WTC11 (cell line): ENCODE measurements at regions not wholly inside any gene's neighbourhood (a gene's known extent, or its start where the extent isn't known, plus 50 kb on each side); places are given as distances from the start of the nearest gene placed in this dataset.
"Not testable (repeated sequence)": the region's sequence is repeated elsewhere in the genome, so short reads cannot be mapped to it uniquely, and the experiment has no call there.

ENCODE experiments used
- ATAC-seq: fragments of 200-7000 bp; cut with Tn5 transposase; 2 replicates; pipeline ENCODE4 v1.10.0; 2021; ENCODE audit warnings: mild to moderate bottlenecking, moderate library complexity
- CTCF ChIA-PET: fragments of 300-600 bp; sonication (Branson Sonifier 250); formaldehyde crosslinking; loops from one replicate; lab custom pipeline; 2021; ENCODE audit warnings: antibody characterized with exemption; lab: Charles Lee
- POLR2A ChIA-PET: fragments of 350-600 bp; sonication (Branson Sonifier 250); formaldehyde crosslinking; loops from one replicate; lab custom pipeline; 2021; ENCODE audit warnings: antibody characterized with exemption; lab: Charles Lee
- DNase-seq: peaks from one replicate; pipeline ENCODE4 v3.0.0; 2021; ENCODE audit warnings: low spot score
- H3K27ac Mint-ChIP-seq: 2 replicates; pipeline ENCODE4 v1.8.0; 2021; ENCODE audit warnings: mixed read lengths
- H3K27me3 Mint-ChIP-seq: 2 replicates; pipeline ENCODE4 v1.8.0; 2021; ENCODE audit warnings: low read depth, mild to moderate bottlenecking, moderate library complexity, mixed read lengths
- H3K36me3 Mint-ChIP-seq: 2 replicates; pipeline ENCODE4 v1.8.0; 2021; ENCODE audit warnings: mixed read lengths
- H3K4me1 Mint-ChIP-seq: 2 replicates; pipeline ENCODE4 v1.8.0; 2022; ENCODE audit warnings: mixed read lengths
- H3K4me3 Mint-ChIP-seq: 2 replicates; pipeline ENCODE4 v1.8.0; 2021; ENCODE audit warnings: mild to moderate bottlenecking, moderate library complexity, mixed read lengths
- H3K9me3 Mint-ChIP-seq: 2 replicates; pipeline ENCODE4 v1.8.0; 2021; ENCODE audit warnings: mixed read lengths
- JAZF1 ChIP-seq: fragments of 250-450 bp; sonication (Bioruptor Pico); IDR thresholded peaks from 2 replicates; pipeline ENCODE4 v1.9.0; 2021; ENCODE audit warnings: moderate library complexity, mild to moderate bottlenecking, inconsistent platforms
- ZNF138 ChIP-seq: sonication (generic); formaldehyde crosslinking; conservative IDR thresholded peaks from 2 replicates; pipeline ENCODE4 v1.8.1; 2022; ENCODE audit warnings: mild to moderate bottlenecking, moderate library complexity, missing genetic modification reagents
- ZNF317 ChIP-seq: sonication (generic); formaldehyde crosslinking; IDR thresholded peaks from 2 replicates; pipeline ENCODE4 v1.8.1; 2023; ENCODE audit warnings: low read depth, mild to moderate bottlenecking, moderate library complexity, missing genetic modification reagents, borderline replicate concordance
- TF ChIP-seq, protein P1 (sequence below): sonication (generic); formaldehyde crosslinking; IDR thresholded peaks from 2 replicates; pipeline ENCODE4 v1.8.1; 2023; ENCODE audit warnings: mild to moderate bottlenecking, missing genetic modification reagents
- TF ChIP-seq, protein P2 (sequence below): sonication (generic); formaldehyde crosslinking; IDR thresholded peaks from 2 replicates; pipeline ENCODE4 v1.8.1; 2022; ENCODE audit warnings: low read depth, missing genetic modification reagents, borderline replicate concordance
- TF ChIP-seq, protein P3 (sequence below): sonication (generic); formaldehyde crosslinking; IDR thresholded peaks from 2 replicates; pipeline ENCODE4 v1.8.0; 2023; ENCODE audit warnings: missing genetic modification reagents
- TF ChIP-seq, protein P4 (sequence below): fragments of 250-450 bp; sonication (Bioruptor Pico); IDR thresholded peaks from 2 replicates; pipeline ENCODE4 v1.9.0; 2021; ENCODE audit warnings: mild to moderate bottlenecking
- TF ChIP-seq, protein P5 (sequence below): sonication (generic); formaldehyde crosslinking; IDR thresholded peaks from 2 replicates; pipeline ENCODE4 v1.8.1; 2022; ENCODE audit warnings: mild to moderate bottlenecking, moderate library complexity, missing genetic modification reagents
- TF ChIP-seq, protein P6 (sequence below): sonication (generic); formaldehyde crosslinking; IDR thresholded peaks from 2 replicates; pipeline ENCODE4 v1.8.1; 2022; ENCODE audit warnings: missing genetic modification reagents, borderline replicate concordance
- TF ChIP-seq, protein P7 (sequence below): fragments of 250-450 bp; sonication (Bioruptor Pico); conservative IDR thresholded peaks from 2 replicates; pipeline ENCODE4 v1.9.0; 2021; ENCODE audit warnings: mild to moderate bottlenecking
- TF ChIP-seq, protein P8 (sequence below): sonication (generic); formaldehyde crosslinking; IDR thresholded peaks from 2 replicates; pipeline ENCODE4 v1.8.0; 2022; ENCODE audit warnings: mild to moderate bottlenecking, missing genetic modification reagents
- TF ChIP-seq, protein P9 (sequence below): fragments of 250-450 bp; sonication (Bioruptor Pico); IDR thresholded peaks from 2 replicates; pipeline ENCODE4 v2.1.2; 2022; ENCODE audit warnings: mild to moderate bottlenecking, moderate library complexity
- TF ChIP-seq, protein P10 (sequence below): sonication (generic); formaldehyde crosslinking; IDR thresholded peaks from 2 replicates; pipeline ENCODE4 v1.8.1; 2023; ENCODE audit warnings: mild to moderate bottlenecking, missing genetic modification reagents, moderate library complexity

DNA sequence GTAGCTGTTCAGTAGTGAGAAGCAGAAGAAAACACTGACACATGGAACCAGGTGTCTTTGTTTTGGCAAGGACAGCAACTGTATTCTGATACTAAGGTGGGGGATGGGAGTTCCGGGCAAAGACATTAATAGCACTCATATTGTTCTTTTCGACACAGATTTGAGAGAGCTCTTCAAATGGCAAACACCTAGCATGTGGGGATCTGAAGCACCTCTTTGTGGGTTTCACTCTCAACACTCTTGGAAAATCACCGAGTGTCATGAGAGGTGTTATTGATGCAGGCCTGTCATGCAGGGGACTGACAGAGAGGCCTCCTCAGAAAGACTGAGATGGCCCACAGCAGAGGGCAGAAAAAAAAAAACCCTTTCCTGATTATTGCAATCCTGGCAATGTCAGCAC, 228.4 kb upstream of the VCX start (continued):
- TF ChIP-seq, protein P1, sequence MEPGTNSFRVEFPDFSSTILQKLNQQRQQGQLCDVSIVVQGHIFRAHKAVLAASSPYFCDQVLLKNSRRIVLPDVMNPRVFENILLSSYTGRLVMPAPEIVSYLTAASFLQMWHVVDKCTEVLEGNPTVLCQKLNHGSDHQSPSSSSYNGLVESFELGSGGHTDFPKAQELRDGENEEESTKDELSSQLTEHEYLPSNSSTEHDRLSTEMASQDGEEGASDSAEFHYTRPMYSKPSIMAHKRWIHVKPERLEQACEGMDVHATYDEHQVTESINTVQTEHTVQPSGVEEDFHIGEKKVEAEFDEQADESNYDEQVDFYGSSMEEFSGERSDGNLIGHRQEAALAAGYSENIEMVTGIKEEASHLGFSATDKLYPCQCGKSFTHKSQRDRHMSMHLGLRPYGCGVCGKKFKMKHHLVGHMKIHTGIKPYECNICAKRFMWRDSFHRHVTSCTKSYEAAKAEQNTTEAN, result no peak
- TF ChIP-seq JAZF1 (CRISPR knock-in tag) (no peak), ZNF317 (CRISPR knock-in tag) (no peak), ZNF138 (CRISPR knock-in tag) (no peak)
- TF ChIP-seq, protein P2, sequence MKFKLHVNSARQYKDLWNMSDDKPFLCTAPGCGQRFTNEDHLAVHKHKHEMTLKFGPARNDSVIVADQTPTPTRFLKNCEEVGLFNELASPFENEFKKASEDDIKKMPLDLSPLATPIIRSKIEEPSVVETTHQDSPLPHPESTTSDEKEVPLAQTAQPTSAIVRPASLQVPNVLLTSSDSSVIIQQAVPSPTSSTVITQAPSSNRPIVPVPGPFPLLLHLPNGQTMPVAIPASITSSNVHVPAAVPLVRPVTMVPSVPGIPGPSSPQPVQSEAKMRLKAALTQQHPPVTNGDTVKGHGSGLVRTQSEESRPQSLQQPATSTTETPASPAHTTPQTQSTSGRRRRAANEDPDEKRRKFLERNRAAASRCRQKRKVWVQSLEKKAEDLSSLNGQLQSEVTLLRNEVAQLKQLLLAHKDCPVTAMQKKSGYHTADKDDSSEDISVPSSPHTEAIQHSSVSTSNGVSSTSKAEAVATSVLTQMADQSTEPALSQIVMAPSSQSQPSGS (CRISPR knock-in tag), result no peak
- TF ChIP-seq, protein P3, sequence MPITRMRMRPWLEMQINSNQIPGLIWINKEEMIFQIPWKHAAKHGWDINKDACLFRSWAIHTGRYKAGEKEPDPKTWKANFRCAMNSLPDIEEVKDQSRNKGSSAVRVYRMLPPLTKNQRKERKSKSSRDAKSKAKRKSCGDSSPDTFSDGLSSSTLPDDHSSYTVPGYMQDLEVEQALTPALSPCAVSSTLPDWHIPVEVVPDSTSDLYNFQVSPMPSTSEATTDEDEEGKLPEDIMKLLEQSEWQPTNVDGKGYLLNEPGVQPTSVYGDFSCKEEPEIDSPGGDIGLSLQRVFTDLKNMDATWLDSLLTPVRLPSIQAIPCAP, result no peak
- TF ChIP-seq, protein P4, sequence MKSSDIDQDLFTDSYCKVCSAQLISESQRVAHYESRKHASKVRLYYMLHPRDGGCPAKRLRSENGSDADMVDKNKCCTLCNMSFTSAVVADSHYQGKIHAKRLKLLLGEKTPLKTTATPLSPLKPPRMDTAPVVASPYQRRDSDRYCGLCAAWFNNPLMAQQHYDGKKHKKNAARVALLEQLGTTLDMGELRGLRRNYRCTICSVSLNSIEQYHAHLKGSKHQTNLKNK, result no peak
- TF ChIP-seq, protein P5, sequence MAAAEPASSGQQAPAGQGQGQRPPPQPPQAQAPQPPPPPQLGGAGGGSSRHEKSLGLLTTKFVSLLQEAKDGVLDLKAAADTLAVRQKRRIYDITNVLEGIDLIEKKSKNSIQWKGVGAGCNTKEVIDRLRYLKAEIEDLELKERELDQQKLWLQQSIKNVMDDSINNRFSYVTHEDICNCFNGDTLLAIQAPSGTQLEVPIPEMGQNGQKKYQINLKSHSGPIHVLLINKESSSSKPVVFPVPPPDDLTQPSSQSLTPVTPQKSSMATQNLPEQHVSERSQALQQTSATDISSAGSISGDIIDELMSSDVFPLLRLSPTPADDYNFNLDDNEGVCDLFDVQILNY (CRISPR knock-in tag), result no peak
- TF ChIP-seq, protein P6, sequence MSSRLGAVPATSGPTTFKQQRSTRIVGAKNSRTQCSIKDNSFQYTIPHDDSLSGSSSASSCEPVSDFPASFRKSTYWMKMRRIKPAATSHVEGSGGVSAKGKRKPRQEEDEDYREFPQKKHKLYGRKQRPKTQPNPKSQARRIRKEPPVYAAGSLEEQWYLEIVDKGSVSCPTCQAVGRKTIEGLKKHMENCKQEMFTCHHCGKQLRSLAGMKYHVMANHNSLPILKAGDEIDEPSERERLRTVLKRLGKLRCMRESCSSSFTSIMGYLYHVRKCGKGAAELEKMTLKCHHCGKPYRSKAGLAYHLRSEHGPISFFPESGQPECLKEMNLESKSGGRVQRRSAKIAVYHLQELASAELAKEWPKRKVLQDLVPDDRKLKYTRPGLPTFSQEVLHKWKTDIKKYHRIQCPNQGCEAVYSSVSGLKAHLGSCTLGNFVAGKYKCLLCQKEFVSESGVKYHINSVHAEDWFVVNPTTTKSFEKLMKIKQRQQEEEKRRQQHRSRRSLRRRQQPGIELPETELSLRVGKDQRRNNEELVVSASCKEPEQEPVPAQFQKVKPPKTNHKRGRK (CRISPR knock-in tag), result no peak
- TF ChIP-seq, protein P7, sequence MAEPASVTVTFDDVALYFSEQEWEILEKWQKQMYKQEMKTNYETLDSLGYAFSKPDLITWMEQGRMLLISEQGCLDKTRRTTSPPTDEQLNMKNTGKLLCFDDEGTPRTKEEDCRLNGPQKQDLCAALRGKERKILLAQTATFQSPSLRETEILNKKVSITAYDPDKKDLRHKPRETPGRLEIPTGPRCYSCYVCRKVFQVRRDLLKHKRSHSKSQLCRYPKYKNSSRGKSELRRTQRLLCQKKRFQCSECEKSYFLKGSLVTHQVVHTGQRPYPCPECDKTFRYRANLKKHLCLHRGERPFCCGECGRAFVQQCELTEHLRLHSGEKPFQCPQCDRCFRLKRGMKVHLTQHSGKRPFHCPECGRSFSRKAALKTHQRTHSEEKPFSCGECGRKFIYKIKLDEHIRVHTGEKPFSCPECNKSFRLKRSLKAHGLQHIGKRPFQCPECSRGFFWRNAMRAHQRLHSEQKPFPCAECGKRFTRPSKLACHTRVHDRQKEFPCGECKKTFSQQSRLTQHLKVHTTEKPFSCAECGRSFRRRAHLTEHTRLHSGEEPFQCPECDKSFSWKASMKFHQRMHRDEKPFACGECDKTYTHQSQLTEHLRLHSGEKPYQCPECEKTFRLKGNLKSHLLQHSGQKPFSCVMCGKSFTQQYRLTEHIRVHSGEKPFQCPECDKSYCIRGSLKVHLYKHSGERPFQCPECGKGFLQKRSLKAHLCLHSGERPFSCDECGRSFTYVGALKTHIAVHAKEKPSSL (CRISPR knock-in tag), result no peak
- TF ChIP-seq, protein P8, sequence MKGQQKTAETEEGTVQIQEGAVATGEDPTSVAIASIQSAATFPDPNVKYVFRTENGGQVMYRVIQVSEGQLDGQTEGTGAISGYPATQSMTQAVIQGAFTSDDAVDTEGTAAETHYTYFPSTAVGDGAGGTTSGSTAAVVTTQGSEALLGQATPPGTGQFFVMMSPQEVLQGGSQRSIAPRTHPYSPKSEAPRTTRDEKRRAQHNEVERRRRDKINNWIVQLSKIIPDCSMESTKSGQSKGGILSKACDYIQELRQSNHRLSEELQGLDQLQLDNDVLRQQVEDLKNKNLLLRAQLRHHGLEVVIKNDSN, result no peak
- TF ChIP-seq, protein P9, sequence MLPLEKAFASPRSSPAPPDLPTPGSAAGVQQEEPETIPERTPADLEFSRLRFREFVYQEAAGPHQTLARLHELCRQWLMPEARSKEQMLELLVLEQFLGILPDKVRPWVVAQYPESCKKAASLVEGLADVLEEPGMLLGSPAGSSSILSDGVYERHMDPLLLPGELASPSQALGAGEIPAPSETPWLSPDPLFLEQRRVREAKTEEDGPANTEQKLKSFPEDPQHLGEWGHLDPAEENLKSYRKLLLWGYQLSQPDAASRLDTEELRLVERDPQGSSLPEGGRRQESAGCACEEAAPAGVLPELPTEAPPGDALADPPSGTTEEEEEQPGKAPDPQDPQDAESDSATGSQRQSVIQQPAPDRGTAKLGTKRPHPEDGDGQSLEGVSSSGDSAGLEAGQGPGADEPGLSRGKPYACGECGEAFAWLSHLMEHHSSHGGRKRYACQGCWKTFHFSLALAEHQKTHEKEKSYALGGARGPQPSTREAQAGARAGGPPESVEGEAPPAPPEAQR (CRISPR knock-in tag), result no peak
- TF ChIP-seq, protein P10, sequence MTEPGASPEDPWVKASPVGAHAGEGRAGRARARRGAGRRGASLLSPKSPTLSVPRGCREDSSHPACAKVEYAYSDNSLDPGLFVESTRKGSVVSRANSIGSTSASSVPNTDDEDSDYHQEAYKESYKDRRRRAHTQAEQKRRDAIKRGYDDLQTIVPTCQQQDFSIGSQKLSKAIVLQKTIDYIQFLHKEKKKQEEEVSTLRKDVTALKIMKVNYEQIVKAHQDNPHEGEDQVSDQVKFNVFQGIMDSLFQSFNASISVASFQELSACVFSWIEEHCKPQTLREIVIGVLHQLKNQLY (CRISPR knock-in tag), result no peak

DNA sequence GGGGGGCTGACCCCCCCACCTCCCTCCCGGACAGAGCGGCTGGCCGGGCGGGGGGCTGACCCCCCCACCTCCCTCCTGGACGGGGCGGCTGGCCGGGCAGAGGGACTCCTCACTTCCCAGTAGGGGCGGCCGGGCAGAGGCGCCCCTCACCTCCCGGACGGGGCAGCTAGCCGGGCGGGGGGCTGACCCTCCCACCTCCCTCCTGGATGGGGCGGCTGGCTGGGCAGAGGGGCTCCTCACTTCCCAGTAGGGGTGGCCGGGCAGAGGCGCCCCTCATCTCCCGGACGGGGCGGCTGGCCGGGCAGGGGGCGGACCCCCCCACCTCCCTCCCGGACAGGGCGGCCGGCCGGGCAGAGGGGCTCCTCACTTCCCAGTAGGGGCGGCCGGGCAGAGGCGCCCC, 234.3 kb upstream of the VCX start:
- H3K27me3 Mint-ChIP-seq, H3K27ac Mint-ChIP-seq, H3K9me3 Mint-ChIP-seq, DNase-seq, H3K4me3 Mint-ChIP-seq, CTCF ChIA-PET, POLR2A ChIA-PET, H3K4me1 Mint-ChIP-seq, ATAC-seq: not testable (repeated sequence)
- H3K36me3 Mint-ChIP-seq, result peaks cover 10% of the 10 kb centered on the region
